Vagina (tissue), 2 donors: ENCODE measurements at regions not wholly inside any gene's neighbourhood (a gene's known extent, or its start where the extent isn't known, plus 50 kb on each side); places are given as distances from the start of the nearest gene placed in this dataset.

Experiments
- CTCF ChIP-seq, 3 experiments: fragments of 450-650 bp in 2 of 3; fragments of 200-600 bp in 1 of 3; sonication (generic) in 1 of 3; IDR thresholded peaks; one replicate each; pipeline ENCODE4 v1.5.1; 2017 to 2019; ENCODE audit warnings: antibody characterized with exemption in 3 of 3, mild to moderate bottlenecking in 2 of 3, moderate library complexity in 2 of 3
- POLR2A ChIP-seq, 2 donors: fragments of 450-650 bp; IDR thresholded peaks; one replicate each; pipeline ENCODE4 v1.6.1; 2017; ENCODE audit warnings: antibody characterized with exemption in 2 of 2, mild to moderate bottlenecking in 2 of 2, moderate library complexity in 2 of 2

GRCh38 chr3:181493423-181493822, 218.3 kb upstream of the SOX2 start:
- no peak for TF ChIP-seq CTCF (IDR thresholded peaks at IDR 0.05)
- TF ChIP-seq POLR2A (IDR thresholded peaks at IDR 0.05) = no peak
